ENCODE measurements at regions not wholly inside any gene's neighbourhood (a gene's known extent, or its start where the extent isn't known, plus 50 kb on each side); places are given as distances from the start of the nearest gene placed in this dataset.

DNA sequence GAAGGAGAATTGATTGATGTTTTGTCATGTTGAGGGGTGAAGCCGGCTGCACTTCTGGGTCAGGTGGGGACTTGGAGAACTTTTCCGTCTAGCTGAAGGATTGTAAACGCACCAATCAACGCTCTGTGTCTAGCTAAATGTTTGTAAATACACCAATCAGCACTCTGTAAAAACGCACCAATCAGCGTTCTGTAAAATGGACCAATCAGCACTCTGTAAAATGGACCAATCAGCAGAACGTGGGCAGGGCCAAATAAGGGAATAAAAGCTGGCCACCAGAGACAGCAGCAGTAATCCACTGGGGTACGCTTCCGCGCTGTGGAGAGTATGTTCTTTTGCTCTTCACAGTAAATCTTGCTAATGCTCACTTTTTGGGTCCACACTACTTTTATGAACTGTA, 384.1 kb downstream of the FOXG1 start:
- no peak overlapping the region for H3K9ac ChIP-seq (ENCODE audit: low read length)
- no peaks in the 10 kb centered on the region for H3K36me3 ChIP-seq (ENCODE audit: control insufficient read depth in 1 of 2, insufficient read depth in 2 of 2, low read length in 2 of 2)
- H2BK120ac ChIP-seq (ENCODE audit: insufficient read depth, low read length, poor library complexity), result no peak overlapping the region
- no peak overlapping the region for H3K14ac ChIP-seq (ENCODE audit: low read length)
- H3K4me2 ChIP-seq (ENCODE audit: low read length), result no peak overlapping the region
- H3K27ac ChIP-seq (ENCODE audit: low read depth, low read length), result no peak overlapping the region
- H3K9me3 ChIP-seq (ENCODE audit: insufficient read depth, low read depth, low read length), result no peaks in the 10 kb centered on the region
- H3K4me3 ChIP-seq (ENCODE audit: low read depth, low read length), result no peak overlapping the region
- no peak overlapping the region for H4K91ac ChIP-seq (ENCODE audit: low read depth, low read length)
- H2BK5ac ChIP-seq (ENCODE audit: low read depth, low read length, poor library complexity), result no peak overlapping the region
- no peak overlapping the region for H4K8ac ChIP-seq (ENCODE audit: low read depth, low read length)
- WGBS (ENCODE audit: extremely low coverage, insufficient coverage, insufficient read length), result no CpG with 5 or more reads among the region's 10 CpGs
- H3K27me3 ChIP-seq (ENCODE audit: insufficient read depth, low read length), result no peaks in the 10 kb centered on the region
- H3K18ac ChIP-seq (ENCODE audit: low read length), result no peak overlapping the region
- H2AK5ac ChIP-seq (ENCODE audit: low read length), result no peak overlapping the region
- H2BK12ac ChIP-seq (ENCODE audit: low read length), result no peak overlapping the region
- H4K12ac ChIP-seq (ENCODE audit: low read depth, low read length), result no peak overlapping the region
- H3K79me1 ChIP-seq (ENCODE audit: low read length), result no peaks in the 10 kb centered on the region
- H3K79me2 ChIP-seq (ENCODE audit: control insufficient read depth, insufficient read depth, low read length, poor library complexity), result no peaks in the 10 kb centered on the region
- H3K4me1 ChIP-seq (ENCODE audit: control insufficient read depth in 1 of 2, insufficient read depth in 2 of 2, low read length in 2 of 2), result no peaks in the 10 kb centered on the region
- no peak for DNase-seq
- no peak overlapping the region for H3K4ac ChIP-seq (ENCODE audit: low read depth, low read length)
- H3K23ac ChIP-seq (ENCODE audit: low read length), result no peak overlapping the region
- H2AFZ ChIP-seq (ENCODE audit: insufficient read depth, low read length, poor library complexity), result no peak overlapping the region

DNA sequence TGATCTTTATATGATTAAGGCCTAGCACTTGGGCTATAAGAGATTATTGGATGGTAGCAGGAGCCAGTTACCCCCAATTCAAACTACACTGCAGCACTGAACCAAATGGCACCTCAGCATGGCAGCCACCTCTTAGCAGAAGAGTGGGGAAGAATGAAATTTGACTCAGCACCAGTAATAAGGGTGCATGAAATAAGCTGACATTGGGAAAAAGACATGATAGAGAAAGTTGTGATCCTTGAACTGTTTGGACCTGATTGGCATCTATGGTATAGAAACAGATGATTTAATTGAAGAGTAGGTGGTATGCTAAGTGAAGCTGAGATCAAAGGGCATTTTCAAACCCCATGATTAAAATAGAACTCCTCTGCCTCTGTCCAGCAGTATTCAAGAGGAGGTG, 389.5 kb downstream of the FOXG1 start:
- no peak overlapping the region for H3K4ac ChIP-seq (ENCODE audit: low read depth, low read length)
- H3K4me1 ChIP-seq (ENCODE audit: control insufficient read depth in 1 of 2, insufficient read depth in 2 of 2, low read length in 2 of 2), result no peaks in the 10 kb centered on the region
- no peaks in the 10 kb centered on the region for H3K9me3 ChIP-seq (ENCODE audit: insufficient read depth, low read depth, low read length)
- H3K79me1 ChIP-seq (ENCODE audit: low read length), result no peaks in the 10 kb centered on the region
- no peaks in the 10 kb centered on the region for H3K27me3 ChIP-seq (ENCODE audit: insufficient read depth, low read length)
- no peak overlapping the region for H2AFZ ChIP-seq (ENCODE audit: insufficient read depth, low read length, poor library complexity)
- H3K36me3 ChIP-seq (ENCODE audit: control insufficient read depth in 1 of 2, insufficient read depth in 2 of 2, low read length in 2 of 2), result no peaks in the 10 kb centered on the region
- no peak overlapping the region for H3K23ac ChIP-seq (ENCODE audit: low read length)
- no peak overlapping the region for H2BK12ac ChIP-seq (ENCODE audit: low read length)
- no peak overlapping the region for H3K9ac ChIP-seq (ENCODE audit: low read length)
- H3K4me3 ChIP-seq (ENCODE audit: low read depth, low read length), result no peak overlapping the region
- no peak overlapping the region for H3K4me2 ChIP-seq (ENCODE audit: low read length)
- DNase-seq, result no peak
- H3K18ac ChIP-seq (ENCODE audit: low read length), result no peak overlapping the region
- no peak overlapping the region for H2BK5ac ChIP-seq (ENCODE audit: low read depth, low read length, poor library complexity)
- no peaks in the 10 kb centered on the region for H3K79me2 ChIP-seq (ENCODE audit: control insufficient read depth, insufficient read depth, low read length, poor library complexity)
- H4K8ac ChIP-seq (ENCODE audit: low read depth, low read length), result no peak overlapping the region
- no peak overlapping the region for H2BK120ac ChIP-seq (ENCODE audit: insufficient read depth, low read length, poor library complexity)
- H4K91ac ChIP-seq (ENCODE audit: low read depth, low read length), result no peak overlapping the region
- no peak overlapping the region for H4K12ac ChIP-seq (ENCODE audit: low read depth, low read length)
- H3K27ac ChIP-seq (ENCODE audit: low read depth, low read length), result no peak overlapping the region
- H2AK5ac ChIP-seq (ENCODE audit: low read length), result no peak overlapping the region
- H3K14ac ChIP-seq (ENCODE audit: low read length), result no peak overlapping the region

DNA sequence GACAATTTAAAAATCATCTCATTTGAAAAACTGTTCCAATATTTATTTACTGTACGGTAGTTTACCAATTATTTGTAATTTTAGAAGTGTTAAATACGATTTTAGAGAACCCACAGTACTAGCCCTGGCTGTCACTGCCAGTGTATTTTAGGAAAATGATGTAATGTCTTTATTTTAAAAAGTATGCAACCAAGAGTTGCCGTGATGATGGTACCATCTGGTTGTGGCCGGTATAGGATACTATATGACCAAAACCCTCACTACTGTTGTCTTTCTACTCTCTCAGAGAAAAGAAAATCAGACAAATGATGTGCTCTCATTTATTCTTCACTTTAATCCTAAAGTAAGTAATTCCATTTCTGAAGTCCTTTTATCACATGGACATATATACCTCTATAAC, 395.0 kb downstream of the FOXG1 start:
- H2BK120ac ChIP-seq (ENCODE audit: insufficient read depth, low read length, poor library complexity), result no peak overlapping the region
- H4K12ac ChIP-seq (ENCODE audit: low read depth, low read length), result no peak overlapping the region
- H3K23ac ChIP-seq (ENCODE audit: low read length), result no peak overlapping the region
- H3K79me1 ChIP-seq (ENCODE audit: low read length), result no peaks in the 10 kb centered on the region
- no peaks in the 10 kb centered on the region for H3K79me2 ChIP-seq (ENCODE audit: control insufficient read depth, insufficient read depth, low read length, poor library complexity)
- no peak for DNase-seq
- no peak overlapping the region for H2AFZ ChIP-seq (ENCODE audit: insufficient read depth, low read length, poor library complexity)
- H2AK5ac ChIP-seq (ENCODE audit: low read length), result no peak overlapping the region
- H3K9me3 ChIP-seq (ENCODE audit: insufficient read depth, low read depth, low read length), result no peaks in the 10 kb centered on the region
- no peak overlapping the region for H2BK12ac ChIP-seq (ENCODE audit: low read length)
- H3K9ac ChIP-seq (ENCODE audit: low read length), result no peak overlapping the region
- H3K4ac ChIP-seq (ENCODE audit: low read depth, low read length), result no peak overlapping the region
- H3K4me1 ChIP-seq (ENCODE audit: control insufficient read depth in 1 of 2, insufficient read depth in 2 of 2, low read length in 2 of 2), result no peaks in the 10 kb centered on the region
- H3K18ac ChIP-seq (ENCODE audit: low read length), result no peak overlapping the region
- no peak overlapping the region for H4K8ac ChIP-seq (ENCODE audit: low read depth, low read length)
- H3K27me3 ChIP-seq (ENCODE audit: insufficient read depth, low read length), result no peaks in the 10 kb centered on the region
- H4K91ac ChIP-seq (ENCODE audit: low read depth, low read length), result no peak overlapping the region
- H3K36me3 ChIP-seq (ENCODE audit: control insufficient read depth in 1 of 2, insufficient read depth in 2 of 2, low read length in 2 of 2), result no peaks in the 10 kb centered on the region
- no peak overlapping the region for H2BK5ac ChIP-seq (ENCODE audit: low read depth, low read length, poor library complexity)
- no CpG with 5 or more reads among the region's 4 CpGs for WGBS (ENCODE audit: extremely low coverage, insufficient coverage, insufficient read length)
- no peak overlapping the region for H3K27ac ChIP-seq (ENCODE audit: low read depth, low read length)
- H3K4me2 ChIP-seq (ENCODE audit: low read length), result no peak overlapping the region
- no peak overlapping the region for H3K4me3 ChIP-seq (ENCODE audit: low read depth, low read length)
- no peak overlapping the region for H3K14ac ChIP-seq (ENCODE audit: low read length)

DNA sequence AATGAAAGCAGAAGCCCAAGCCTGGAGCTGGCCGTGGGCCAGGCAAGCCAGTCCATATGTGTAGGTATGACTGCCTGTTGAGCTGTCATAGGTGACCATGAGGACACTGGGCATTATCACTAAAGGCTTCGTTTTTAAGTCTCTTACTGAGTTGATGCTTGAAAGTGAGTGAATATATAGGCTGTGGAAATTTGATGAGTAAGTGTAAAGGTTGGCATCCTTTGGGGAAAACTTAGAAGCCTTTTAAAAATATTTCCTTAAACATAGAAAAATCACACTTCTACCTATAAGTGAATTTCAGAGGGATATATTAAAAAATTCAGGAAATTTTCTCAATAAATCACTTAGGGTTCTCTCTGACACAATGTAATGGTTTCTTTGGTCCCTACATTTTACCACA, 396.5 kb downstream of the FOXG1 start:
- Histone ChIP-seq H3K4me2 (ENCODE audit: low read length) (no peak overlapping the region), H2BK12ac (ENCODE audit: low read length) (no peak overlapping the region), H3K23ac (ENCODE audit: low read length) (no peak overlapping the region), H3K14ac (ENCODE audit: low read length) (no peak overlapping the region), H4K12ac (ENCODE audit: low read depth, low read length) (no peak overlapping the region), H3K36me3 (ENCODE audit: control insufficient read depth in 1 of 2, insufficient read depth in 2 of 2, low read length in 2 of 2) (no peaks in the 10 kb centered on the region), H3K27ac (ENCODE audit: low read depth, low read length) (no peak overlapping the region), H3K18ac (ENCODE audit: low read length) (no peak overlapping the region), H2BK5ac (ENCODE audit: low read depth, low read length, poor library complexity) (no peak overlapping the region), H3K27me3 (ENCODE audit: insufficient read depth, low read length) (no peaks in the 10 kb centered on the region), H3K79me2 (ENCODE audit: control insufficient read depth, insufficient read depth, low read length, poor library complexity) (no peaks in the 10 kb centered on the region), H4K91ac (ENCODE audit: low read depth, low read length) (no peak overlapping the region), H2AK5ac (ENCODE audit: low read length) (no peak overlapping the region), H3K9me3 (ENCODE audit: insufficient read depth, low read depth, low read length) (no peaks in the 10 kb centered on the region), H3K4me1 (ENCODE audit: control insufficient read depth in 1 of 2, insufficient read depth in 2 of 2, low read length in 2 of 2) (no peaks in the 10 kb centered on the region), H3K9ac (ENCODE audit: low read length) (no peak overlapping the region), H2AFZ (ENCODE audit: insufficient read depth, low read length, poor library complexity) (no peak overlapping the region), H4K8ac (ENCODE audit: low read depth, low read length) (no peak overlapping the region), H2BK120ac (ENCODE audit: insufficient read depth, low read length, poor library complexity) (no peak overlapping the region), H3K4ac (ENCODE audit: low read depth, low read length) (no peak overlapping the region), H3K4me3 (ENCODE audit: low read depth, low read length) (no peak overlapping the region), H3K79me1 (ENCODE audit: low read length) (no peaks in the 10 kb centered on the region)
- WGBS (ENCODE audit: extremely low coverage, insufficient coverage, insufficient read length), result no CpG with 5 or more reads among the region's 2 CpGs
- DNase-seq, result no peak

DNA sequence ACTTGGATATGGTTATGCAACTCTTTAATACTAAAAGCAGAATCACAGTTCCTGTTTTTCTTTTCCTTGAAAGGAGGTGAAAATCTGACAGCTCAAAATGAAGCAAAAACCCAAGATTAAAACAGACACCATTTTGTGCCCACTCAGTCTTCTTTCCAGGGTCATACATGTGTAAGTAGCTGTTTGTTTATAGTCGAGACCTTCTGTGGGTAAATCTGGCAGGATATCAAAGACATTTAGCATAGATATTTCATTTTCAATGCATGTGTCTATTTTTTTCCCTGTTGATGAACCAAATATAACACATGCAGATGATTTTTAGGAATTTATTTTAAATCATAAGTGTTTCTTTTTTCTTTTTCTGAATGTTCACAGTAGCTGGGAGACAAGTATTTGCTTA, 398.8 kb downstream of the FOXG1 start:
- Histone ChIP-seq H3K36me3 (ENCODE audit: control insufficient read depth in 1 of 2, insufficient read depth in 2 of 2, low read length in 2 of 2) (no peaks in the 10 kb centered on the region), H2BK5ac (ENCODE audit: low read depth, low read length, poor library complexity) (no peak overlapping the region), H4K91ac (ENCODE audit: low read depth, low read length) (no peak overlapping the region), H2BK120ac (ENCODE audit: insufficient read depth, low read length, poor library complexity) (no peak overlapping the region), H4K12ac (ENCODE audit: low read depth, low read length) (no peak overlapping the region), H3K79me1 (ENCODE audit: low read length) (no peaks in the 10 kb centered on the region), H3K4me3 (ENCODE audit: low read depth, low read length) (no peak overlapping the region), H3K4ac (ENCODE audit: low read depth, low read length) (no peak overlapping the region), H3K9me3 (ENCODE audit: insufficient read depth, low read depth, low read length) (peaks cover 3% of the 10 kb centered on the region), H2BK12ac (ENCODE audit: low read length) (no peak overlapping the region), H3K23ac (ENCODE audit: low read length) (no peak overlapping the region), H2AFZ (ENCODE audit: insufficient read depth, low read length, poor library complexity) (no peak overlapping the region), H3K4me1 (ENCODE audit: control insufficient read depth in 1 of 2, insufficient read depth in 2 of 2, low read length in 2 of 2) (no peaks in the 10 kb centered on the region), H3K27ac (ENCODE audit: low read depth, low read length) (no peak overlapping the region), H3K4me2 (ENCODE audit: low read length) (no peak overlapping the region), H3K9ac (ENCODE audit: low read length) (no peak overlapping the region), H3K18ac (ENCODE audit: low read length) (no peak overlapping the region), H3K27me3 (ENCODE audit: insufficient read depth, low read length) (no peaks in the 10 kb centered on the region), H3K79me2 (ENCODE audit: control insufficient read depth, insufficient read depth, low read length, poor library complexity) (no peaks in the 10 kb centered on the region), H4K8ac (ENCODE audit: low read depth, low read length) (no peak overlapping the region), H2AK5ac (ENCODE audit: low read length) (no peak overlapping the region), H3K14ac (ENCODE audit: low read length) (no peak overlapping the region)
- no peak for DNase-seq
- no CpG with 5 or more reads among the region's 1 CpG for WGBS (ENCODE audit: extremely low coverage, insufficient coverage, insufficient read length)
